ENCODE measurements at regions not wholly inside any gene's neighbourhood (a gene's known extent, or its start where the extent isn't known, plus 50 kb on each side); places are given as distances from the start of the nearest gene placed in this dataset.

- POLR2A ChIA-PET (ENCODE audit: unreplicated experiment): no interaction called here
- Histone ChIP-seq H3K23ac (ENCODE audit: low read depth, low read length) (no peak overlapping the region), H3K9ac (ENCODE audit: low read depth, low read length) (no peak overlapping the region), H4K20me1 (ENCODE audit: insufficient read depth, low read length) (no peaks in the 10 kb centered on the region), H2AK5ac (ENCODE audit: low read depth, low read length) (no peak overlapping the region), H3K9me3 (ENCODE audit: control insufficient read depth, insufficient read depth, low read length) (no peaks in the 10 kb centered on the region), H4K5ac (ENCODE audit: low read depth, low read length) (no peak overlapping the region), H3K18ac (ENCODE audit: low read depth, low read length) (no peak overlapping the region), H3K9me1 (ENCODE audit: insufficient read depth, low read length) (no peaks in the 10 kb centered on the region), H4K8ac (ENCODE audit: low read depth in 2 of 2, low read length in 2 of 2) (no peak overlapping the region), H2BK20ac (ENCODE audit: low read depth, low read length) (no peak overlapping the region), H3K36me3 (ENCODE audit: control insufficient read depth, insufficient read depth, low read length) (no peaks in the 10 kb centered on the region), H2AK9ac (replicated peaks; ENCODE audit: low read depth, low read length, poor library complexity) (no peak overlapping the region), H3K4ac (ENCODE audit: low read depth, low read length) (no peak overlapping the region), H3K14ac (replicated peaks; ENCODE audit: low read depth, low read length) (no peak overlapping the region), H4K91ac (ENCODE audit: insufficient read depth, low read depth, low read length) (no peak overlapping the region), H3K79me1 (ENCODE audit: low read depth in 1 of 2, low read length in 2 of 2) (no peaks in the 10 kb centered on the region), H3K4me1 (ENCODE audit: control insufficient read depth, insufficient read depth, low read length) (no peaks in the 10 kb centered on the region), H2BK5ac (ENCODE audit: low read depth, low read length, poor library complexity, severe bottlenecking) (no peak overlapping the region), H3K4me3 (ENCODE audit: insufficient read depth, low read depth, low read length) (no peak overlapping the region), H2BK120ac (ENCODE audit: low read depth, low read length) (no peak overlapping the region), H2BK15ac (ENCODE audit: low read depth, low read length) (no peak overlapping the region), H3K27ac (ENCODE audit: insufficient read depth, low read length) (no peak overlapping the region), H2AFZ (replicated peaks; ENCODE audit: low read length, poor library complexity) (no peak overlapping the region), H3K4me2 (ENCODE audit: low read depth, low read length) (no peak overlapping the region), H3K56ac (ENCODE audit: extremely low read depth, insufficient read depth, low read length) (no peak overlapping the region), H3K27me3 (ENCODE audit: control insufficient read depth, insufficient read depth, low read length) (no peaks in the 10 kb centered on the region)
- no TSS peak for BruUV-seq (replicated peaks)
- TF ChIP-seq ELK1 (IDR thresholded peaks at IDR 0.05; ENCODE audit: borderline replicate concordance, low read depth, low read length) (no peak), RCOR1 (IDR thresholded peaks at IDR 0.05; ENCODE audit: insufficient replicate concordance, low read length) (no peak), CTCF (conservative IDR thresholded peaks at IDR 0.05; ENCODE audit: low read depth, low read length) (no peak), FOS (IDR thresholded peaks at IDR 0.05; ENCODE audit: low read depth, low read length) (no peak), NFE2L2 (IDR thresholded peaks at IDR 0.05; ENCODE audit: low read depth, low read length) (no peak), CEBPB (IDR thresholded peaks at IDR 0.05; ENCODE audit: low read depth, low read length) (no peak), POLR2A (IDR thresholded peaks at IDR 0.05; ENCODE audit: low read depth, low read length) (no peak), MAZ (IDR thresholded peaks at IDR 0.05; ENCODE audit: borderline replicate concordance, low read depth, low read length) (no peak), USF2 (IDR thresholded peaks at IDR 0.05; ENCODE audit: low read depth, low read length) (no peak), SMC3 (IDR thresholded peaks at IDR 0.05; ENCODE audit: low read depth, low read length) (no peak), BHLHE40 (IDR thresholded peaks at IDR 0.05; ENCODE audit: low read depth, low read length) (no peak), RFX5 (IDR thresholded peaks at IDR 0.05; ENCODE audit: low read depth, low read length) (no peak), MAFK (IDR thresholded peaks at IDR 0.05; ENCODE audit: low read depth, low read length) (no peak), CHD1 (IDR thresholded peaks at IDR 0.05; ENCODE audit: low read depth, low read length) (no peak), RAD21 (IDR thresholded peaks at IDR 0.05; ENCODE audit: low read length) (no peak), MXI1 (IDR thresholded peaks at IDR 0.05; ENCODE audit: borderline replicate concordance, low read depth, low read length) (no peak)
- in situ Hi-C loops (cut with MboI; ENCODE audit: low sequenced_read_pairs) (no loop called here), dilution Hi-C loops (cut with HindIII; ENCODE audit: low sequenced_read_pairs, unreplicated experiment) (no loop called here), intact Hi-C loops (cut with micrococcal nuclease) (no loop called here)
- WGBS, 2 experiments (ENCODE audit: extremely low coverage in 2 of 2, insufficient read length in 1 of 2): no CpG with 5 or more reads among the region's 2 CpGs
- CTCF ChIA-PET: interaction anchor here (0.7 kb wide), 2 partner anchors 42 to 140 kb away, joined by 3 read pairs; no protein-coding TSS in a partner anchor
- ATAC-seq (ENCODE audit: low read depth) (no peak), DNase-seq (no peak)
These were observed 155.8 kb downstream of the IL15 start for GRCh38 chr4:141792164-141792563.

Data from IMR-90 (cell line).